Activated CD8-positive, alpha-beta T cell treated with anti-CD3 and anti-CD28 coated beads for 36 hours (primary cell): ENCODE measurements at regions not wholly inside any gene's neighbourhood (a gene's known extent, or its start where the extent isn't known, plus 50 kb on each side); places are given as distances from the start of the nearest gene placed in this dataset.

Experiments
- ATAC-seq: fragments of 200-7000 bp; cut with Tn5 transposase; one replicate; pipeline ENCODE4 v1.10.0; 2021; ENCODE audit warnings: mild to moderate bottlenecking, moderate library complexity
- CTCF ChIA-PET: fragments of 350-600 bp; sonication (Branson Sonifier 250); formaldehyde crosslinking; loops from one replicate; lab custom pipeline; 2021; ENCODE audit warnings: antibody characterized with exemption; lab: Charles Lee
- POLR2A ChIA-PET: fragments of 350-600 bp; sonication (Branson Sonifier 250); formaldehyde crosslinking; loops from one replicate; lab custom pipeline; 2021; ENCODE audit warnings: antibody characterized with exemption; lab: Charles Lee
- DNase-seq: peaks from one replicate; pipeline ENCODE4 v3.0.0-alpha.2; 2020
- H3K27ac Mint-ChIP-seq: one replicate; pipeline ENCODE4 v1.8.0; 2021; ENCODE audit warnings: mild to moderate bottlenecking, mixed read lengths
- H3K27me3 Mint-ChIP-seq: one replicate; pipeline ENCODE4 v1.8.0; 2021; ENCODE audit warnings: mixed read lengths
- H3K36me3 Mint-ChIP-seq: one replicate; pipeline ENCODE4 v1.8.0; 2021; ENCODE audit warnings: low read depth, mixed read lengths
- H3K4me1 Mint-ChIP-seq: one replicate; pipeline ENCODE4 v1.8.0; 2021; ENCODE audit warnings: low read depth, mixed read lengths
- H3K4me3 Mint-ChIP-seq: one replicate; pipeline ENCODE4 v1.8.0; 2021; ENCODE audit warnings: mild to moderate bottlenecking, moderate library complexity, mixed read lengths
- H3K9me3 Mint-ChIP-seq: one replicate; pipeline ENCODE4 v1.8.0; 2021; ENCODE audit warnings: mixed read lengths
- intact Hi-C: fragments of 100-400 bp; cut with micrococcal nuclease; formaldehyde crosslinking; loops from one replicate; pipeline ENCODE4 v1.10.0; 2022
- TF ChIP-seq, protein P1 (sequence below): fragments of 200-600 bp; IDR thresholded peaks from one replicate; pipeline ENCODE4 v1.8.0; 2022; ENCODE audit warnings: antibody characterized with exemption, mild to moderate bottlenecking

DNA sequence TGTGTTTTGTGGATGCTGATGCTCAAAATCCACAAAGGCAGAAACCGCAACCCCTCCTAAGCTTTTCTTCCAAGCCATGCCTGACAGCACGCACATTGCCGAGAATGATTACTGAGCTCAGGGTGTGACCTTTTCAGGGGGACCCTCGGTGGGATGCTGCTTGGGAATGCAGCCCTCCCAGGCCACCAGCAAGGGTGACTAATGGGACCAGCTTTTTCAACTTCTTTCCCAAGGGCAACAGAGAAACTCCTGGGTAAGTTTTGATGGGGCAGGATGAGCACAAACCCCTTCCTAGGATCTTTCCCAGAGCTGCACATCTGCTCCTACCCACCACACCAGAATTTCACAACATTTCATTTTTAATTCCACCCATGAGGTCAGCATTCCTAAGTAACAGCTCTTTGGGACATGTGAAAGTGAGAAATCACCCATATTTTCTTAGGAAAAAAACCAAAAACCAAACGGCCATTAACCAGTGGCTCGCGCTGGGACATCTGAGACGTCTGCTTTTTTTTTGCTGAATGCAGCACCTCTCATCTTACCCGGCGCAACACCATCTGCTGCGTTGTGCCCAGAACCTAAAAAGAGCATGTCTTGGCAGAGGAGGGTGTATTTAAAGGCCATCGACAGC, 119.0 kb downstream of the ARL4C start:
- peaks cover 23% of the 10 kb centered on the region for H3K4me1 Mint-ChIP-seq
- DNase-seq = no peak
- H3K36me3 Mint-ChIP-seq = peaks cover 5% of the 10 kb centered on the region

DNA sequence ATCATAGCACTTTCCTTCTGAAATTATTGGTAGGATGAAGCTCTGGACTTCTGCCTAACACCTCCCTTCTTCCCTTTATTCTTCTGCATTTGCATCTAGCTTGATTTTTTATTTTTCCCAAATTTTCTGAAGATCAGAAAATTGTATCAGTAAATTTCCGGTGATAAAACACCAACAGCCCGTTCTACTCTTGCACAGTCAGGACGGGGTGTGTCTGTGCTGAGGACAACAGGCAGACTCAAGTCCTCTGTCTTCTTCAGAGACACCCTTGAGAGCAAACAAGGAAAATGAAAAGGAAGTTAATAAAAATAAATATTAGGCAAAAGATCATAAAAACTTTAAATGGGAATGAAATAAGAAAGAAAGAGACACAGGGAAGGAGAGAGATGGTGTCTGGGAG, 120.7 kb downstream of the ARL4C start:
- DNase-seq = no peak
- Mint-ChIP-seq H3K27me3 (no peaks in the 10 kb centered on the region), H3K27ac (no peak overlapping the region), H3K4me1 (peaks cover 38% of the 10 kb centered on the region), H3K4me3 (no peak overlapping the region), H3K36me3 (peaks cover 6% of the 10 kb centered on the region), H3K9me3 (peaks cover 1% of the 10 kb centered on the region)
- intact Hi-C loops = no loop called here
- ATAC-seq = no peak
- TF ChIP-seq, protein P1, sequence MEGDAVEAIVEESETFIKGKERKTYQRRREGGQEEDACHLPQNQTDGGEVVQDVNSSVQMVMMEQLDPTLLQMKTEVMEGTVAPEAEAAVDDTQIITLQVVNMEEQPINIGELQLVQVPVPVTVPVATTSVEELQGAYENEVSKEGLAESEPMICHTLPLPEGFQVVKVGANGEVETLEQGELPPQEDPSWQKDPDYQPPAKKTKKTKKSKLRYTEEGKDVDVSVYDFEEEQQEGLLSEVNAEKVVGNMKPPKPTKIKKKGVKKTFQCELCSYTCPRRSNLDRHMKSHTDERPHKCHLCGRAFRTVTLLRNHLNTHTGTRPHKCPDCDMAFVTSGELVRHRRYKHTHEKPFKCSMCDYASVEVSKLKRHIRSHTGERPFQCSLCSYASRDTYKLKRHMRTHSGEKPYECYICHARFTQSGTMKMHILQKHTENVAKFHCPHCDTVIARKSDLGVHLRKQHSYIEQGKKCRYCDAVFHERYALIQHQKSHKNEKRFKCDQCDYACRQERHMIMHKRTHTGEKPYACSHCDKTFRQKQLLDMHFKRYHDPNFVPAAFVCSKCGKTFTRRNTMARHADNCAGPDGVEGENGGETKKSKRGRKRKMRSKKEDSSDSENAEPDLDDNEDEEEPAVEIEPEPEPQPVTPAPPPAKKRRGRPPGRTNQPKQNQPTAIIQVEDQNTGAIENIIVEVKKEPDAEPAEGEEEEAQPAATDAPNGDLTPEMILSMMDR = no peak
- POLR2A ChIA-PET = no interaction called here
- CTCF ChIA-PET = no interaction called here

More for the DNA sequence above, 119.0 kb downstream of the ARL4C start:
- CTCF ChIA-PET = interaction anchor here (0.6 to 1.2 kb wide), 2 partner anchors 9 to 151 kb away, joined by 4 read pairs; no protein-coding TSS in a partner anchor
- intact Hi-C loops = no loop called here
- no peak overlapping the region for H3K4me3 Mint-ChIP-seq
- no peak overlapping the region for H3K27ac Mint-ChIP-seq
- TF ChIP-seq, protein P1 = no peak
- POLR2A ChIA-PET = interaction anchor here (0.6 to 0.8 kb wide), 3 partner anchors 71 to 140 kb away, joined by 3 to 5 read pairs (median 4); no protein-coding TSS in a partner anchor
- no peaks in the 10 kb centered on the region for H3K27me3 Mint-ChIP-seq
- peaks cover 1% of the 10 kb centered on the region for H3K9me3 Mint-ChIP-seq
- no peak for ATAC-seq

DNA sequence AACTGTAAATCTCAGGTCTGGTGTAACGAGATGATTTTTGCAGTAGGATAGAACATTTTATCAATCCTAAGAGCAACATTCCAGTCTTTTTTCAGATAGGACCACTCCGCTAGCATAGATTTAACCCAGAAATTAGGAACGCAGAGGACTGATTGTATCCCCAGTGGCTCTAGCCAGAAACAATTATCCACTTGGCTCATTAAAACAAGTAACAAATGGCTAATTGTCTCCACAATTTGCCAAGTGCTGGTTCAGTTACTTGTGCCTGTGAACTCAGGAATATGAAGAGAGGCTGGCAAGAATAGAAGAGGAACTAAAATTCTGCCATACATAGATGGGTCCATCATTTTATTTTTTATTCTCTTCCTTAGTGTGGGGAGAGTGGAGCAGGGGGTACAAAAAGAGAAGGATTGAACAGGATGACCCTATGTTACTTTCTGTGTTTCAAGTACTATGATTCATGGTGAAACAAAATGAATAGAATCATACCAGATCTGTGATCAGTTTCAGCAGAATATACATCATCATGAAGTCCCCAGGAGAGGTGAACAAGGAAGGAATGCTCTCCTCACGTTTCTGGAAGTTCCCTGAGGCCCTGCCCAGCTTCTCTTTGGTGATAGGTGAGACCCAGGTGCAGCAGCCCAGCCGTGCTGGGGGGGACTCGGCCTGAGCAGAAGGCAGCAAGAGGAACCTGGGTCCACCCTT, 121.6 kb downstream of the ARL4C start:
- Mint-ChIP-seq H3K4me1 (peaks cover 45% of the 10 kb centered on the region), H3K36me3 (peaks cover 6% of the 10 kb centered on the region), H3K9me3 (peaks cover 1% of the 10 kb centered on the region), H3K4me3 (no peak overlapping the region), H3K27ac (peak overlapping the region; percentile 7), H3K27me3 (no peaks in the 10 kb centered on the region)
- intact Hi-C loops = no loop called here
- ChIA-PET CTCF (interaction anchor here (0.8 kb wide), 1 partner anchor 86 kb away, joined by 3 read pairs; no protein-coding TSS in a partner anchor), POLR2A (interaction anchor here (2.4 kb wide), 1 partner anchor 8 kb away, joined by 7 read pairs; no protein-coding TSS in a partner anchor)
- no peak for ATAC-seq
- TF ChIP-seq, protein P1 = no peak
- no peak for DNase-seq

DNA sequence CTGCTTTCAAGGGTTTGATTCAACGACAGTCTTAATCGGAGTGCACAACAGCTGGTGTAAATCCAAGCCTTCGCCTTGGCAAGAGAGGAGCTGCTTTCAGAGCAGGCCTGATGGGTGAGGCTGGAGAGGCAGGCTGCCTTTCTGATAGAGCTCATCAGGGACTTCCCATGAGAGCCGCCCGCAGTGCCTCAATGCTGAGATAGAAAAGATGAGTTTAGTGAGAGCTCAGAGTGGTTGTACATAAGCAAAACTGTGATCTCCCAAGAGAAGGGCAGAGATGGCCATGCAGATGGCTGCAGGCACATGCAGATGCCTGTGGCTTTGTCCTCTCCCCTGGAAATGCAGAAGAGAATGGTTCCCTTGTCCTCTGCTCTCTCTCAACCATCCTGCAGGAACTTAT, 122.1 kb downstream of the ARL4C start:
- intact Hi-C loops = loop anchor here (5.0 kb wide), 1 partner anchor 82 kb away; no protein-coding TSS in a partner anchor
- DNase-seq = no peak
- CTCF ChIA-PET = interaction anchor here (0.8 kb wide), 1 partner anchor 86 kb away, joined by 3 read pairs; no protein-coding TSS in a partner anchor
- POLR2A ChIA-PET = interaction anchor here (1.3 to 2.4 kb wide), 2 partner anchors 8 to 24 kb away, joined by 4 to 7 read pairs; no protein-coding TSS in a partner anchor
- Mint-ChIP-seq H3K27ac (no peak overlapping the region), H3K36me3 (peaks cover 6% of the 10 kb centered on the region), H3K9me3 (peaks cover 1% of the 10 kb centered on the region), H3K4me3 (no peak overlapping the region), H3K27me3 (no peaks in the 10 kb centered on the region), H3K4me1 (peaks cover 51% of the 10 kb centered on the region)
- TF ChIP-seq, protein P1 = no peak
- ATAC-seq = no peak
